Ovary (tissue), 7 donors: ENCODE measurements at regions not wholly inside any gene's neighbourhood (a gene's known extent, or its start where the extent isn't known, plus 50 kb on each side); places are given as distances from the start of the nearest gene placed in this dataset.

Experiments used
- DNase-seq, 5 donors: peaks; one replicate each; pipeline ENCODE4 v3.0.0-alpha.2; 2019 to 2020
- H3K27ac ChIP-seq, 2 donors: fragments of 200-600 bp; one replicate each; pipeline versions ENCODE4 v1.5.1 to v1.8.0; 2019 to 2022
- H3K27me3 ChIP-seq: fragments of 200-600 bp; one replicate; pipeline ENCODE4 v1.8.0; 2022
- H3K36me3 ChIP-seq: fragments of 200-600 bp; sonication (generic); one replicate; pipeline ENCODE4 v1.5.1; 2019
- H3K4me1 ChIP-seq: one replicate; pipeline ENCODE4 v1.8.1; 2013; ENCODE audit warnings: mild to moderate bottlenecking, moderate library complexity; ENCODE audit not compliant: insufficient read depth
- H3K4me3 ChIP-seq: fragments of 200-600 bp; sonication (generic); one replicate; pipeline ENCODE4 v1.5.1; 2017
- H3K9me3 ChIP-seq, 2 donors: fragments of 200-600 bp in 1 of 2; sonication (generic) in 1 of 2; one replicate each; pipeline versions ENCODE4 v1.5.1 to v1.8.1; 2013 to 2019; ENCODE audit warnings: mild to moderate bottlenecking in 1 of 2, moderate library complexity in 1 of 2
- EP300 ChIP-seq: sonication (generic); formaldehyde crosslinking; IDR thresholded peaks from one replicate; pipeline ENCODE4 v1.6.1; 2017; ENCODE audit warnings: antibody characterized with exemption
- POLR2A ChIP-seq: fragments of 450-650 bp; IDR thresholded peaks from one replicate; pipeline ENCODE4 v1.6.1; 2017; ENCODE audit warnings: antibody characterized with exemption, mild to moderate bottlenecking, moderate library complexity
- WGBS, 3 donors: extraction: QIAGEN DNeasy Blood & Tissue Kit in 1 of 3; methylation state at CpG; one replicate each; pipeline versions ENCODE4 v1.1.5 to v1.1.7; 2013 to 2017; 5-methylcytosine and 5-hydroxymethylcytosine counted together
- intact Hi-C, 4 donors: fragments of 100-400 bp; cut with DNase I; formaldehyde crosslinking; loops; one replicate each; pipeline versions ENCODE4 v1.11.0 to v1.15.1; 2022 to 2023
- TF ChIP-seq, protein P1 (sequence below), 3 donors: fragments of 450-650 bp in 2 of 3; fragments of 200-600 bp in 1 of 3; IDR thresholded peaks; one replicate each; pipeline versions ENCODE4 v1.5.1 to v1.8.0; 2016 to 2022; ENCODE audit warnings: antibody characterized with exemption in 3 of 3, mild to moderate bottlenecking in 1 of 3
- donor health status: DM: no; HTN: no; CAD: no; lungs with moderate emphysema.
- donor health status: DM: no; HTN: no; CAD: no.
- donor health status: Bipolar disorder and iron deficiency.
- donor health status: DM: no; HTN: no; CAD: no.
- donor health status: DM: yes; HTN: yes; CAD: no.

DNA sequence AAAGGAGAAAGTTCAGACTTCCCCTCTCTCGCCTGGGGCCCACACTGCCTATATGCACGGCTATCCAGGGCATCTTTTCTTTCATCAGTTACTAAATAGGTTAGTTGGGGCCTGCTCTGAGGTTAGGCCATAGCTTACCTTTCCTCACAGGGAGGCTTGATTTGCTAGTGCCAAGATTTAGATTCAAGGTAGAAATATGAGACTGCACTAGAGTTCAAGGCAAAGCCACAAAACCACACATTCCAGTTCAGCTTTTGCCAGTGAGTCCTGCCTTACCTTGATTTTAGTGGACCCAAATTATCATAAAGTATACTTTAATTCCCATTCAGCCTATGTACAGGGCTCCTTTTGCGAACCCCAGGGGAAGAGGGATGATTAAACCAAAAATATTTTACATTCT, 762.8 kb downstream of the PDHA2 start:
- no peaks in the 10 kb centered on the region for H3K36me3 ChIP-seq
- intact Hi-C loops, result no loop called here
- 47 to 87% (median 71%) methylated on average over 3 of the region's 3 CpGs for WGBS, 3 donors
- no peak overlapping the region for H3K4me3 ChIP-seq
- DNase-seq, result no peak
- H3K9me3 ChIP-seq, result no peaks in the 10 kb centered on the region
- no peaks in the 10 kb centered on the region for H3K27me3 ChIP-seq
- TF ChIP-seq, protein P1, sequence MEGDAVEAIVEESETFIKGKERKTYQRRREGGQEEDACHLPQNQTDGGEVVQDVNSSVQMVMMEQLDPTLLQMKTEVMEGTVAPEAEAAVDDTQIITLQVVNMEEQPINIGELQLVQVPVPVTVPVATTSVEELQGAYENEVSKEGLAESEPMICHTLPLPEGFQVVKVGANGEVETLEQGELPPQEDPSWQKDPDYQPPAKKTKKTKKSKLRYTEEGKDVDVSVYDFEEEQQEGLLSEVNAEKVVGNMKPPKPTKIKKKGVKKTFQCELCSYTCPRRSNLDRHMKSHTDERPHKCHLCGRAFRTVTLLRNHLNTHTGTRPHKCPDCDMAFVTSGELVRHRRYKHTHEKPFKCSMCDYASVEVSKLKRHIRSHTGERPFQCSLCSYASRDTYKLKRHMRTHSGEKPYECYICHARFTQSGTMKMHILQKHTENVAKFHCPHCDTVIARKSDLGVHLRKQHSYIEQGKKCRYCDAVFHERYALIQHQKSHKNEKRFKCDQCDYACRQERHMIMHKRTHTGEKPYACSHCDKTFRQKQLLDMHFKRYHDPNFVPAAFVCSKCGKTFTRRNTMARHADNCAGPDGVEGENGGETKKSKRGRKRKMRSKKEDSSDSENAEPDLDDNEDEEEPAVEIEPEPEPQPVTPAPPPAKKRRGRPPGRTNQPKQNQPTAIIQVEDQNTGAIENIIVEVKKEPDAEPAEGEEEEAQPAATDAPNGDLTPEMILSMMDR (IDR thresholded peaks at IDR 0.05), result no peak
- TF ChIP-seq POLR2A (no peak), EP300 (no peak)
- H3K27ac ChIP-seq, result no peak overlapping the region
- H3K4me1 ChIP-seq, result peaks cover 2% of the 10 kb centered on the region

DNA sequence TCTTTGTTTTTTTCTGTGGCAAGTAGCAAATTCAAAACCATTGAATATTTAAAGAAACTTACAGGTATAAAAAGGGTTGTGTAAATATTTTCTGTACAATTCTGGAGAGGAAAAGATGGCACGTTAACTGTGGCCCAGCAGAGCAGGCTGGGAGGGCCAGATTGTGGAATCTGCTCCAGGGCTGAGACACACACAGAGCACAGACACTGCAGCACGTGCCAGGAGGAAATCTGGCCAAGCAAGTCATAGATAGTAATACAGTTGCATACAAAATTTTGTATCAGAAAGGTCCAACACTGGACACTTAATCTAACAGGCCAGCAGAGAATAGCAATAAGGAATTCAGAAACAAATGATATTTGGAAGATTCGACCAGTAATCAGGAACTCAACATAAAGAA, 763.7 kb downstream of the PDHA2 start:
- peak in 4 of 5 donors; percentile 24 to 52 (median 28) for DNase-seq
- Histone ChIP-seq H3K27ac (no peak overlapping the region), H3K4me1 (no peaks in the 10 kb centered on the region), H3K4me3 (no peak overlapping the region), H3K36me3 (no peaks in the 10 kb centered on the region), H3K27me3 (no peaks in the 10 kb centered on the region), H3K9me3 (no peaks in the 10 kb centered on the region)
- intact Hi-C loops, result no loop called here
- TF ChIP-seq EP300, result no peak
- TF ChIP-seq POLR2A, result no peak
- TF ChIP-seq, protein P1 (IDR thresholded peaks at IDR 0.05), result no peak
- 4 to 10% (median 9%) methylated on average over 3 of the region's 3 CpGs for WGBS, 3 donors

DNA sequence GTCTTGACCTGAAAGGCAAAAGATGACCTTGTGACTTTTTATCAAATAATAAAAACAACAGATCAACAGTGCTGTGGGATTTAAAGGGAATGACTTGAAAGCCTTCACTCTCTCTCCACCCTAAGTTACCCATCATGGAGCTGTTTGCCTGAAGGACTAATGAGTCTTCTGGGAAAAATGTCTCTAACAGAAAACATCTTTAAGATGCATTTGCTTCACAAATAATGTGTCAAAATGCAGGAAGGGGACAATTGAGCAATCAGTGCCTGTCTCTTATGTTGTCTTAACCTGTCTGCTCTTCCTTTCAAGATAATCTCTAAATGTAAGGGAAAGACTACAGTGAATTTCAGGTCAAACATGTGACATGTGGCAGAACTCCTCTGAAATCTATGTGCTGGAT, 766.6 kb downstream of the PDHA2 start:
- no peaks in the 10 kb centered on the region for H3K27me3 ChIP-seq
- no peaks in the 10 kb centered on the region for H3K36me3 ChIP-seq
- intact Hi-C loops, result no loop called here
- no peak overlapping the region for H3K27ac ChIP-seq
- no peak for DNase-seq
- H3K4me3 ChIP-seq, result no peak overlapping the region
- TF ChIP-seq, protein P1 (IDR thresholded peaks at IDR 0.05), result no peak
- TF ChIP-seq EP300 (no peak), POLR2A (no peak)
- H3K9me3 ChIP-seq, result no peaks in the 10 kb centered on the region
- no peaks in the 10 kb centered on the region for H3K4me1 ChIP-seq

DNA sequence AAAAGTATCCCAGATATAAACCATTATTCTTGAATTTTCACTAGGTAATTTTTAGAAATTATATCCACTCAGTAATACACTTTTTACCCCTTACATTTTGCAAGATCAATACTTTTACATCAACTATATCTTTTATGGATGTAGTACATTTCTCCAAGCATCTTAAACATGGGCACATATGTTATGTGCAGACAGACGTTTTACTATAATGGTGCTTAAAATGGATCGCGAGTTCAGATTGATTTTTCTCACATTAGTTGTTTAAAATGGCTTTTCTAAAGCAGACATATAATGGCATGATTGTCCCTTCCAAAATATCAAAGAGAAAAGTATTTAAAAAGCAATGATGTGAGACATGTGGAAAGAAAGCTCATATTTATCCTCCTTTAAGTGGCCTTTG, 786.1 kb downstream of the PDHA2 start:
- Histone ChIP-seq H3K27ac (no peak overlapping the region), H3K27me3 (no peaks in the 10 kb centered on the region), H3K36me3 (no peaks in the 10 kb centered on the region), H3K4me3 (no peak overlapping the region), H3K9me3 (no peaks in the 10 kb centered on the region), H3K4me1 (no peaks in the 10 kb centered on the region)
- WGBS, 3 donors, result 92 to 97% (median 93%) methylated on average over 3 of the region's 3 CpGs
- DNase-seq, result no peak
- TF ChIP-seq, protein P1 (IDR thresholded peaks at IDR 0.05), result no peak
- TF ChIP-seq EP300 (no peak), POLR2A (no peak)
- intact Hi-C loops, result no loop called here

DNA sequence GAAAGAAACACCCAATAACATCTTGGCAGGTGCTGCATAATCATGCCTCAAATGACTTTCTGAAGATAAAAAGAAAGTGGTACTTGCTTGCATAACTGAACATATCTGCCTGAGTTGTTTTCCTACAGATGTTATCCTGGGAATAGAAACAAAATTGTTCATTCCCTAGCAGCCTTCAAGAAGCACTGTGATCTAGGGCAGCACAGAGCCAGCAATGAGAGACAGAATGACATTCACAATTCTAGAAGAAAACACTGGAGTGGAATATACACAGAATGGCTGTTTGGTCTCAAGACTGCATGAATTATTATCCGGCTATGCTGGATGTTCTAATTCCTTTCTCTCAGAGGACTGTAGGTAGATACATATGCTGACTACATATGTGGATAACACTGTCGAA, 790.9 kb downstream of the PDHA2 start:
- intact Hi-C loops, result no loop called here
- Histone ChIP-seq H3K4me3 (no peak overlapping the region), H3K27ac (no peak overlapping the region), H3K27me3 (no peaks in the 10 kb centered on the region), H3K36me3 (no peaks in the 10 kb centered on the region), H3K4me1 (no peaks in the 10 kb centered on the region), H3K9me3 (no peaks in the 10 kb centered on the region)
- no peak for TF ChIP-seq EP300
- TF ChIP-seq, protein P1 (IDR thresholded peaks at IDR 0.05), result no peak
- no peak for TF ChIP-seq POLR2A
- no peak for DNase-seq
- WGBS, 3 donors, result 66 to 78% (median 68%) methylated on average over 2 of the region's 2 CpGs
